Panc1 (cell line): ENCODE measurements at regions not wholly inside any gene's neighbourhood (a gene's known extent, or its start where the extent isn't known, plus 50 kb on each side); places are given as distances from the start of the nearest gene placed in this dataset.

Experiments used
- ATAC-seq: fragments of 200-7000 bp; cut with Tn5 transposase; 2 replicates; pipeline ENCODE4 v1.9.1; 2020; ENCODE audit warnings: mild to moderate bottlenecking, moderate library complexity
- BruUV-seq: library from RNA; stranded (reverse); fragments of 400-500 nt; replicated peaks from 2 replicates; lab custom pipeline; 2021; lab: Mats Ljungman, UMichigan
- CTCF ChIA-PET: fragments of 300-600 bp; sonication (Branson Sonifier 250); formaldehyde crosslinking; loops from one replicate; lab custom pipeline; 2022; ENCODE audit warnings: antibody characterized with exemption; lab: Charles Lee
- POLR2A ChIA-PET: fragments of 300-600 bp; sonication (Branson Sonifier 250); formaldehyde crosslinking; loops from one replicate; lab custom pipeline; 2022; ENCODE audit warnings: antibody characterized with exemption; lab: Charles Lee
- DNase-seq: peaks from one replicate; pipeline ENCODE4 v3.0.0-alpha.2; 2010; ENCODE audit warnings: low read depth, low spot score
- H3K27ac ChIP-seq: 2 replicates; pipeline ENCODE4 v1.5.1; 2011; ENCODE audit warnings: mild to moderate bottlenecking, low read length, inconsistent platforms
- H3K27me3 ChIP-seq: fragments of 200-500 bp; sonication (Bioruptor generic); 2 replicates; pipeline ENCODE4 v1.6.0; 2014; ENCODE audit warnings: low read length, inconsistent platforms; ENCODE audit not compliant: control insufficient read depth, insufficient read depth
- H3K36me3 ChIP-seq: fragments of 200-500 bp; sonication (Bioruptor generic); 2 replicates; pipeline ENCODE4 v1.5.1; 2014; ENCODE audit warnings: inconsistent platforms, mild to moderate bottlenecking, low read length, moderate library complexity; ENCODE audit not compliant: control insufficient read depth, insufficient read depth
- H3K4me1 ChIP-seq: 2 replicates; pipeline ENCODE4 v1.5.1; 2011; ENCODE audit warnings: inconsistent platforms, mild to moderate bottlenecking, low read length, moderate library complexity; ENCODE audit not compliant: control insufficient read depth, insufficient read depth
- H3K4me3 ChIP-seq, 2 experiments: 2 replicates each; pipeline ENCODE4 v1.5.1; 2011 to 2012; ENCODE audit warnings: low read depth in 2 of 2, low read length in 2 of 2, mild to moderate bottlenecking in 2 of 2, inconsistent platforms in 1 of 2, moderate library complexity in 1 of 2
- H3K9me3 ChIP-seq: fragments of 200-500 bp; sonication (Bioruptor generic); 2 replicates; pipeline ENCODE4 v1.5.1; 2014; ENCODE audit warnings: low read depth, mild to moderate bottlenecking, inconsistent platforms, low read length, moderate library complexity; ENCODE audit not compliant: control insufficient read depth, insufficient read depth
- CTCF ChIP-seq: fragments of 450-650 bp; IDR thresholded peaks from 2 replicates; pipeline ENCODE4 v1.5.1; 2017; ENCODE audit warnings: mild to moderate bottlenecking
- POLR2AphosphoS5 ChIP-seq: IDR thresholded peaks from 2 replicates; pipeline ENCODE4 v1.6.1; 2012; ENCODE audit warnings: mild to moderate bottlenecking, low read depth, low read length, moderate library complexity
- REST ChIP-seq, 2 experiments: IDR thresholded peaks; 2 replicates each; pipeline ENCODE4 v1.6.1; 2011 to 2012; ENCODE audit warnings: low read depth in 2 of 2, control low read depth in 1 of 2, low read length in 1 of 2, mild to moderate bottlenecking in 1 of 2, moderate library complexity in 1 of 2; ENCODE audit not compliant: insufficient read depth in 1 of 2
- SIN3A ChIP-seq: IDR thresholded peaks from 2 replicates; pipeline ENCODE4 v1.6.1; 2012; ENCODE audit warnings: low read depth, mild to moderate bottlenecking, low read length, moderate library complexity, borderline replicate concordance; ENCODE audit not compliant: insufficient read depth
- TCF7L2 ChIP-seq: IDR thresholded peaks from 2 replicates; pipeline ENCODE4 v1.6.1; 2011; ENCODE audit warnings: mild to moderate bottlenecking, low read depth, low read length, inconsistent platforms
- in situ Hi-C: cut with HindIII; loops from 2 replicates; pipeline ENCODE4 v1.10.0; 2016; ENCODE audit warnings: low sequenced_read_pairs, low pct_unique_long_range_greater_than_20kb
- intact Hi-C: fragments of 100-400 bp; cut with micrococcal nuclease; formaldehyde crosslinking; loops from one replicate; pipeline ENCODE4 v1.10.0; 2022; ENCODE audit not compliant: unreplicated experiment

- Histone ChIP-seq H3K27ac (no peak overlapping the region), H3K9me3 (no peaks in the 10 kb centered on the region), H3K4me1 (no peaks in the 10 kb centered on the region), H3K27me3 (no peaks in the 10 kb centered on the region), H3K4me3 (no peak overlapping the region), H3K36me3 (no peaks in the 10 kb centered on the region)
- TF ChIP-seq CTCF (no peak), SIN3A (no peak), POLR2AphosphoS5 (no peak), TCF7L2 (no peak), REST (IDR thresholded peaks at IDR 0.05; ENCODE audit: insufficient read depth in 1 of 2, low read depth in 2 of 2, low read length in 1 of 2) (no peak)
- ChIA-PET POLR2A (no interaction called here), CTCF (no interaction called here)
- intact Hi-C loops (no loop called here), in situ Hi-C loops (no loop called here)
- ATAC-seq (no peak), DNase-seq (no peak)
- BruUV-seq: no TSS peak
These were observed 624.2 kb downstream of the COL12A1 start for GRCh38 chr6:74581681-74582080.

DNA sequence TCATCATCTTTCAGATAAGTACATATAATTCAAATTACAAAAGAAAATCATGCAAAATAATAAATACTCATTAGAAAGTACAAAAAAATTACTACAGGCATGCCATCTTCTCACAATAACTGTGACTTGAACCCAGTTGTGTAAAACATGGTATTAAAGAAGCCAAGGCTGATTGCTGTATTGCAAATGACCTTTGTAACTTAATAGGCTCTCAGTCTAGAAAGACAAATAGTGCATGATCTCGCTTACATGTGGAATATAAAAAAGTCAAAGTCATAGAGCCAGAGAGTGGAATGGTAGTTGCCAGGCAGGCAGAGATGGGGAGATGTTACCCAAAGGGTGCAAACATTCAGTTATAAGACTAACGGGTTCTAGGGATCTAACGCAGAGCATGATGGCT is 626.1 kb downstream of the COL12A1 start:
- in situ Hi-C loops: no loop called here
- intact Hi-C loops: no loop called here
- Histone ChIP-seq H3K4me3 (no peak overlapping the region), H3K27ac (no peak overlapping the region), H3K9me3 (no peaks in the 10 kb centered on the region), H3K27me3 (no peaks in the 10 kb centered on the region), H3K4me1 (no peaks in the 10 kb centered on the region), H3K36me3 (no peaks in the 10 kb centered on the region)
- TF ChIP-seq REST (IDR thresholded peaks at IDR 0.05; ENCODE audit: insufficient read depth in 1 of 2, low read depth in 2 of 2, low read length in 1 of 2) (no peak), CTCF (no peak), TCF7L2 (no peak), POLR2AphosphoS5 (no peak), SIN3A (no peak)
- POLR2A ChIA-PET: no interaction called here
- ATAC-seq (no peak), DNase-seq (no peak)
- CTCF ChIA-PET: no interaction called here
- BruUV-seq: no TSS peak
